GM20431 (cell line): ENCODE measurements at regions not wholly inside any gene's neighbourhood (a gene's known extent, or its start where the extent isn't known, plus 50 kb on each side); places are given as distances from the start of the nearest gene placed in this dataset.
"Not testable (repeated sequence)": the region's sequence is repeated elsewhere in the genome, so short reads cannot be mapped to it uniquely, and the experiment has no call there.

Experiments
- in situ Hi-C: fragments of 300-500 bp; cut with MseI, MboI; formaldehyde crosslinking; loops from one replicate; pipeline ENCODE4 v1.15.0; 2020; ENCODE audit warnings: low sequenced_read_pairs; ENCODE audit not compliant: unreplicated experiment

DNA sequence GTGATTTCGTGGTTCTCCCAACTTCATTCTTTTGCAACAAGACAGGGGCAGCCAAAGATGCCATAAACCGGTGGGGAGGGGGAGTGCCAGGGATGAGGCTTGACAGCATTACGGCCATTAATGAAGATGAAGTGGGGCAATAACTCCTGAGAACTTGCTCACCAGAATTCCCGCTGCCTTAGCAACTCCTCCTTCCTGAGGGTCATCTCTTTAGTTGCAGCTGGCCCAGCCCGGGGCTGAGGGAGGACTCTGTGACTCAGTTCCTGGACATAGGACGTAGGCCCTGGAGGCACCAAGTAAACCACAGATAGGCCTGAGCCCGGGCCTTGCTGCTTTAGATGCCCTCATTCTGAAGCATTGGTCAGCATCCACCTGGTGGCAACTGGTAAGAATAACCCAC lies 330.2 kb downstream of the RRAGC start:
- in situ Hi-C loops = no loop called here

DNA sequence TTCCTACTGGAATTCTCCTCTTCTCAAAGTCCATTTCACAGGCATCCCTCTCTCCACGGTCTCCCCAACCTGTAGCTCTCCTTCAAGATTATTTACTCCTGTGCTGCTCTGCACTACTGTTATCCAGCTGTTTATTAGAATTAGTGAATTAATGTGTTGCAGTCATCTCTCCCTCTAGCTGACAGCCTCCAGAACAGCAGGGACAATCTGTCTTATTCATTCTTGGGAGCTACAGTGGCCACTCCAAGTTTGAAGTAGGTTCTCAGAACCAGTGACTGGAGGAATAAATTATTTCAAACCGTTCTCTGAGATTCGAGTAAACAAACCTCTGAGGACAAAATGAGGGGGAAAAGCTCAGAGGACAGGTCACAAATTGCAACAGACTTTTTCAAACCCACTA lies 330.9 kb downstream of the RRAGC start:
- in situ Hi-C loops = no loop called here

DNA sequence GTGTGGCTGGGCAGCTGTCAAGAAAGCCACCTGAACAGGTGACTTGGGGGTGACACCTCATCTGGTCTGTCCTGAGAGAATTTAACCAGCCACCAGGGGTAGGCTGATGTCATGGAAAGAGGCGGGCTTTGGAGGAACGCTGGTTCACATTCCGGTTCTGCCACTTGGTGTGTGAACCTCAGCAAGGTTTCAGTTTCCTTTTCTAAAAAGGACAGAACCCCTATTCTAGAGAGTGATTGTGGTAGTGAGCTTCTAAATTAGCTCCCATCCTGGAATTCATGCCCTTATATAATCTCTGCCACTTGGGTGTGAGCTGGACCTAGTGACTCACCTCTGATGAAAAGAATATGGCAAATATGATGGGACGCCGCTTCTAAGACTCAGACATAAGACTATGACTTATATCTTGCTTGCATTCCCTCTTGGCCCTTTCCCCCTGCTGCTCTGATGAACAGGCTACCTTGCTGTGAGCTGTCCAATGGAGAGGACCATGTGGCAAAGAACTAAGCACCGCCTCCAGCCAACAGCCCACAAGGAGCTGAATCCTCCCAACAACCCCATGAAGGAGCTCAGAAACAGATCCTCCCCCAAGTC lies 332.1 kb downstream of the RRAGC start:
- in situ Hi-C loops = no loop called here

DNA sequence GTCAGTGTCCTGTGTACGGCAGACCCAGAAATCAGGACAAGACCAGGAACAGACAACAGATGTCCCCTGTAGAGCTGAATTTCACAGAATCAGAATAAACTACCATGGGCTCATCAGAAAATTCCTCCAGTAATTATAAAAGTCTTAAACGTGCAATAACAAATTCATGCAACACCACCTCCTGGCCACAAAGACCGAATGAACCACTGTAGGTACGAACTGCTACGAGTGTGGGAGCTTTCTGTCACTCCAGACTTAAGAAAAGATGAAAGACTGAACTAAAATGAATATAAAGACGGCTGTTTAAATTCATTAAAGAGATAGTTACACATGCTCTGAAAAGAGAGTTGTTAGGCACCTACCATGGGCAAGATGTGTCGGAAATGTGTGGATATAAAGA lies 333.5 kb downstream of the RRAGC start:
- in situ Hi-C loops = no loop called here

DNA sequence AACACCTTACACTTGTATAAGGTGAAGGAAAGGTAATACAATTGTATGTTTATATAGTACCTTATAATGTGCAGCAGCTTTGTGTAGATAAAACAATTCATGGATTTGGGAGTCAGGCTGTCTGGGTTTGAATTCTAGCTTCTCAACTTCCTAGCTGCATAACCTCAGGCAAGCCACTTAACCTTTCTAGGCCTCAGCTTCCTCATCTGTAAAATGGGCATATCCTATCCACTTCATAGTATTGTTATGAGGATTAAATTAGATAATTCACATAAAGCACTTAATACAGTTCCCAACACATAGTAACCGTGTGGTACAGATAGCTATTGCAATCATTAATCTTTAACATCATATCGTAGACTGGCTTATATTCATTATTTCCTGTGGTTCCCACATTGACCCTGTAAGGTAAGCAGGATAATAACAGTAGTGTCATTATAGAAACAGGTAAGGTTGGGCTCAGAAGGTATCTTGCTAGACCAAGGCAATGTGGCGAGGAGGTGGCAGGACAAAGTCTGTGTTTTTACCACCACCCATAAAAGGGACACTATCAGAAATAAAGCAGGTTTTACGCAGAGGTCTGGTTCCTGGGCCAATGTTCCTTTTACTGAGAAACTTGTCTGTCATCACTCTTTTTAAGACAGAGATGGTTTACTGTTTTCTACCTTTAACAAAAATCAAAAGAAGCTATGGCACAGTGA lies 334.1 kb downstream of the RRAGC start:
- in situ Hi-C loops = no loop called here

DNA sequence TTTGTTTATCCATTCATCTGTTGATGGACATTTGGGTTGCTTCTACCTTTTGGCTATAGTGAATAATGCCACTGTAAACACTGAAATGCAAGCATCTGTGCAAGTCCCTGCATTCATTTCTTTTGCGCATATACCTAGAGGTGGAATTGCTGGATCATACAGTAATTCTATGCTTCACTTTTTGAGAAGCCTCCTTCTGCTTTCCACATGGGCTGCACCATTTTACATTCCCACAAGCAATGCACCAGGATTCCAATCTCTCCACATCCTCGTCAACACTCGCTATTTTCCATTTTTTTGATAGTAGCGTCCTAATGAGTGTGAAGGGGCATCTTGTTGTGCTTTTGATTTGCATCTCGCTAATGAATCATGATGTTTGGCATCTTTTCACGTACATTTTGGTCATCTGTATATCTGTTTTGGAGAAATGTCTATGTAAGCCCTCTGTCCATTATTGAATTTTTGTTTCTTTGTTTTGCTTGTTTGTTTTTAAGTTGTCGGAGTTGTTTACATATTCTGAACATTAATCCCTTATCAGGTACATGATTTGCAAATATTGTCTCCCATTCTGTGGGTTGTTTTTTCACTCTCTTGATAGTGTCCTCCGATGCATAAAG lies 335.4 kb downstream of the RRAGC start:
- in situ Hi-C loops = no loop called here

DNA sequence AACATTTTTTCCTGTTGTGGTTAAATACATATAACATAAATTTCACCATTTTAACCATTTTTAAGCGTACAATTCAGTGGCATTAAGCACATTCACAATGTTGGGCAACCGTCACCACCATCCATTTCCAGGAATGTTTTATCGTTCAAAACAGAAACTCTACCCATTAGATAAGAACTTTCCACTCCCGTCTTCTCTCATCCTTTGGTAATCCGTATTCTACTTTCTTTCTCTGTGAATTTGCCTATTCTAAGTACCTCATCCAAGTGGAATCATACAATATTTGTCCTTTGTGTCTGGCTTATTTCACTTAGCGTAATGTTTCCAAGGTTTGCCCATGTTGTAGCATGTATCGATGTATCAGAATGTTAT lies 336.0 kb downstream of the RRAGC start:
- in situ Hi-C loops = no loop called here

DNA sequence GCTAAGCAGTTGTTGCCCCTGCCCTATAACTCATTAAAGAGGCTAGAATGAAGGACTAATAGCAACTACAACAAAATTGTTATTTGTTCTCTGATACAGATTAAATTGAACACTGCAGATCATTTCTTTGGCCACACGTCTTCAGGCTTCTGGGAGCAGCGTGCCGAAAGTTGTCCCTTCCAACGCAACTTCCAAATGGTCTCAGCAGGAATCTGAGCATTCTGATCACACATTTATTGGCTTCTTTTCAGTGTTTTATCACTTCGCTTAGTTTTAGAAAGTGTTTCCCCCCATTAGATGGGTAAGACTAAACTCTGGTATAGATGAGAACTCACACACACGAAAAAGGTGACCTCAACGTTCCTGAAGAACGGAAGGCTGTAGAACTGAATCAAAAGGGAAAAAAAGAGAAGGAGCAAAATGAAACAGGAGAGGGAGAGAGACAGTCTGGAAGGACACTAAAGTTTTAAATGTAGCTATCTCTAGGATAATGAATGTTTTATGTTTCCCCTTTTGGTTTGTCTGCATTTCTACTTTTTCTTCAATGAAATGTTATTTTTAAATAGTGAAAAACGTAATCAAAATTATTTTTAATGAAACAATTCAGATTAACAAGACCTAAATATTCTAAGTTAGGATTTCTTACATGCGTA lies 336.5 kb downstream of the RRAGC start:
- in situ Hi-C loops = no loop called here

DNA sequence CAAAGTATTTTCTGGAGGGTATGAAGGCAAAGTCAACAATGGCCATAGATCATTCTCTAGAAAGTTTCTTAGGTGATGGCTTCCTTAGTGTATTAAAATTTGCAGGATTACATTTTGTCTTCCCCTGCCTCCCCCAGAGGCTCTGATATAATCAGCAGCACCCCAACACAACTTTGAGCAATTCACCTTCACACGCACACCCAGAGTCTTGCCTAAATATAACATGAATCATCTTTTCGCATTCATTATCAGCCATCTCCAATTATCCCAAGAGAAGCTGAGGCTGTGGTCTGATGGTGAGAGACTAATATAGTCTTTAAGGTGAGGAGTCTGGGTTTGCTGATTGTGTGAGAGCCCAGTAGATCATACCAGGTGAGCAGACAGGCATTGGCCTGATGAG lies 343.0 kb downstream of the RRAGC start:
- in situ Hi-C loops = no loop called here

DNA sequence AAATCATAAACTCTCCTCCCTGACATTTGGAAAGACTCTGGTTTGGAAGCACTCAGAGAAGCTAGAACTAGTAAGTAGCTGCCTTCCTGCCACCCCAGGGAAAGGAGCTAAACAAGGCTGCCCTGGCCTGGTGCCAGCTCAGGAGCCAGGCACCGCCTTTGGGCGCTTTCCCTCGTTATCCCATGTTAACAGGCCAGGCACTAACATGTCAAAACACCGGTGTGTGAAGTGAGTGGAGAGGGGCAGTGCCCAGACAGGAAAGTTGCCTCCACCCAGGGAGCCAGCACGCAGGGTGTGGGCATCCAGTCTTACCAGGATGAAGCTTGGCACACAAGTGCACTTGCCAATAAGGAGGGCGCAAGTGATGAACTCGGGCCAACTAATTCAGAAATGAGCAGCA lies 346.8 kb downstream of the RRAGC start:
- in situ Hi-C loops = no loop called here

DNA sequence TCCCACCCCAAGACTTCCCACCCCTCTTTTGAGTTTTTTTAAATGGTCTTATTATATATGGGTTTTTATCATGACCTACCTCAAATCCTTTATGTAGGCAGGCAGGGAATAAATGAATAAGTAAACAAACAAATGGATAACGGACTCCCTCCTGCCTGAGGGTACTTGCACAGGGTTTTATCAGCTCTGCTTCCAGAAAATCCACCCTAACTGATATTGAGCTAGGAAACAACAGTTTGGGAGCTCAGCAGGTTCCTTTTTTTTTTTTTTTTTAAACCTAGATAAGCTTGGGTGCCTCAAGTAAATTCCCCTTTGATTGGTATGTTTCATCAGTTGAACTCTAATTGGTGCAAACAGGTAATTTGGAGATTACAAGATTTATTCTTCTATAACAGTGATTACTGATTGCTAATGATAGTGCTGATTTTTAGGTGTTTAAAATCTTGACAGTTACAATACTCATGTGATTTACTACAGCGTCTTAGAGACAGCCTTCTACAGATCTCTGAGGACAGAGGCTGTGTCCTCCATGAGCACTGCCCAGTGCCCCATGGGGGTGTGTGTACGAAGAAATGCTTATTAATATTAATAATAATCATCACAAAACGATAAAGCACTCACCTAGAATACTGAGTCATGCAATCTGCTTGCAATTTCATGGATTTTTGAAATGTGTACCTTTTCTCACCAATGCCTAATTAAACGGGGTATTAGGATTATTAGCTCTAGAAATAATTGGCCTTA lies 347.4 kb downstream of the RRAGC start:
- in situ Hi-C loops = no loop called here

DNA sequence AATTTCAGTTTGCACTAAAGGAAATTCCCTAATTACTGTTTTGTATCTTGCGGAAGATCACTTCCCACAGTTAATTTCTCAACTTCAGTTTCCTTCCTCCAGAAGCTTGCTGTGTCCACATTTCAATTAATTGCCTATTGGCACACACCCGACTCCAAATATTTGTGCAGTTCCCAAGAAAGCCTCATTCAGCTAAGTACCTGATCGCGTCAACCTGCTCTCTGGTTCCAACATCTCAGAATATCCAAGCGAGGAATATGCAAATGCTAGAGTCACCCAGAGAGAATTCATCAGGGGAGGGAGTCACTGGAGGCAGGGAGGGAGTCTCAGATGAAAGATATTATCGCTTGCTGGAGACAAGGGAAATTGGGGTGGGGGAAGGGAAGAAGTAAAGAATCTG lies 351.3 kb downstream of the RRAGC start:
- in situ Hi-C loops = no loop called here

DNA sequence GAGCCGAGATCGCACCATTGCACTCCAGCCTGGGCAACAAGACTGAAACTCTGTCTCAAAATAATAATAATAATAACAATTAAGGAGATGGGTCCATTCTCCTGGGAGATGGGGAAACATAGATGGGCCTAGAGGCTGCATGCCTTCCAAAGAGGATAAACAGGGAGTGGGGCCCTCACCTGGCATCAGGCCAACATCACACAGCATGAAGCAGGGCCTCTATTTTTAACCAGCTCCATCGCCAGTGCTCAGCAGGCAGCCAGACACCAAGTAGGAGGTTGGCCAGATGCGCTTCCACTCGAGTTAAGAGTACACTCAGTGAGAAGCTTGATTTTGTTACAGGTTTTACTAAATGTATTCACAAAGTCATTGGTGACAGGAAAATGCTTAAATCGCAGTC lies 352.0 kb downstream of the RRAGC start:
- in situ Hi-C loops = no loop called here

DNA sequence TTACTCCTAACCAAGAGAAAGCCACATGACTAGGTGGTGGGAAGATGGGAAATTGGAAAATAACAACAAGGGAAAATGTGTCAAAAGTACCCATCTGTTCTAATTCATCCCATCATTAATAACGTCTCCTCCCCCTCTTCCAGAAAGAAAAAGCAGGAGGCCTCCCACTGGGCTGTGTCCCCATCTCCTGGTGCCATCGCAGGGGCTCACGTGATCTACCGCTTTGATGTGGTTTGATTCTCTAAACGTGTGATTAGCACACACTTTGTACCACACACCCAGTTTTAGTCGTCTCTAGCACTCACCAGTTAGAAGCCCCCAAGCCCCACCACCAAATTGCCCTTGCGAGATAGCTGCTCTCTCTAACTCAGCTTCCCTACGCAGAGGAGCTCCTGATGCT lies 353.6 kb downstream of the RRAGC start:
- in situ Hi-C loops = no loop called here

DNA sequence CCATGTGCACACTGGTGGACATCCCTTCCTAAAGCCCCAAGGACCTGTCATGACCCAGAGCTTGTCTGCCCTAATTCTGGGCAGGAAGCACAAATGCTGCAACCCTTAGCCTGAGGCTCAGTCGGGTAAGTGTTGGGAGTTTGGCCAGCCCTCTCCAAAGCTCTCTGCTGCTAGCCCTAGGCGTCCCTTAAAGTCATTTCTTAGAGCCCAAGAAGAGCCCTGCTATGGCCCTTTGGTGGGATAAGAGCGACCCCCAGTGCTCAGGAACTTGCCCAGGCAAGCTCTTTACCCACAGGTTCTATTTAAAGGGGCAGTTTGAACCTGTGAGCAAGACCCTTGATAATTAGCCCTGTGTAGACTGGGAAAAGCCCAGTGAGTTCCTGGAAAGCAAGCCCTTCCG lies 356.8 kb downstream of the RRAGC start:
- in situ Hi-C loops = no loop called here

DNA sequence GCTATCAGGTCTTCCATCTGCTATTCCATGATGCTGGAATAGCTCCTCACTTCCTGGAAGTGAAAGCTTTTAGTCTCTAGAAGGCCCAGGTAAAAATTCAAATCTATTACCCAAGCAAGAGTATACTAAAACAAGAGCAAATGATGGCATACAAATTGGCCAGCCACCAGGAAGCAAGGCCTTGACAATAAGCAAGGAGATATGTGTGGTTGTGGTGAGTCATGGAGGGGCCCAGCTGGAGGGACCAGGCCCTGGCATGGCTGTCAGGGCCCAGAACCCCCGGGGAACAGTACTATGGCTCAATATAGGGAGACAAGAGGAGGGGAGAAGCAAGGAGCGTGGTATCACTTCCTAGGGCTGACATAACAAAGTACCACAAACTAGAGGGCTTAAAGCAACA lies 358.7 kb downstream of the RRAGC start:
- in situ Hi-C loops = no loop called here

DNA sequence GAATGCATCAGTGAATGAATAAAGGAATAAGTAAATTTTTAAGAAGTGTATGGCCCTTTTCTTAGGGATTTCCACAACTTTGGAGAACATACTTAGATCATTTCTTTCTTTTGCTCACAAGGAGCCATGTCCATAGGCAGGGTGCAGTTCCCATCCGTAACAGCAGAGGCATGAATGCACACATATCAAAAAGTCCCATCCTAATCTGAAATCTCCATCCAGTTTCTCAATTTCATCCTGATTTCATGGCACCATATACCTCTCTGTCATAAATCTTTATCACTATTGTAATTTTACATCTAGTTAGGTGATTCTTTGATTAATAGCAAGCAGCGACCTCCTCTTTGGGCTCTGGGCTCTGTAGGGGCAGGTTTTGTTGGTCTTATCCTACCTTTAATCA lies 359.2 kb downstream of the RRAGC start:
- in situ Hi-C loops = no loop called here

DNA sequence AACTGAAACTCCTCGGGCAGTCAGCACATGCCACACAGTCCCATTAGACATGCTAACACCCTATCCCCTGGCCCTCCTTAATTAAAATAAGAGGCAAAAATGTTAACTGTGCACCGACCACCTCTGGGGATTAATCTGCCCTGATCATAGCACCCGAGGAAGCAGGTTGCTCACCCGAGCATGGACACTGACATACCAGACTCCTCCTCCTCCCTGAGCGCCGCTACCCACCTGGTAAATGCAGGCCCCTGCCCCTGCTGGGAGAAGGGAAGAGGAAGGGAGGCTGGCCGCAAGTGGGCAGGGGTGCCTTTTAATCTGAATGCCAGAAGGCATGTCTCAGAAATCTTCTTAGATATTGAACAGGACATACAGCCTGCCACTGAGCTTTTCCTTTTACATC lies 360.9 kb downstream of the RRAGC start:
- in situ Hi-C loops = no loop called here

DNA sequence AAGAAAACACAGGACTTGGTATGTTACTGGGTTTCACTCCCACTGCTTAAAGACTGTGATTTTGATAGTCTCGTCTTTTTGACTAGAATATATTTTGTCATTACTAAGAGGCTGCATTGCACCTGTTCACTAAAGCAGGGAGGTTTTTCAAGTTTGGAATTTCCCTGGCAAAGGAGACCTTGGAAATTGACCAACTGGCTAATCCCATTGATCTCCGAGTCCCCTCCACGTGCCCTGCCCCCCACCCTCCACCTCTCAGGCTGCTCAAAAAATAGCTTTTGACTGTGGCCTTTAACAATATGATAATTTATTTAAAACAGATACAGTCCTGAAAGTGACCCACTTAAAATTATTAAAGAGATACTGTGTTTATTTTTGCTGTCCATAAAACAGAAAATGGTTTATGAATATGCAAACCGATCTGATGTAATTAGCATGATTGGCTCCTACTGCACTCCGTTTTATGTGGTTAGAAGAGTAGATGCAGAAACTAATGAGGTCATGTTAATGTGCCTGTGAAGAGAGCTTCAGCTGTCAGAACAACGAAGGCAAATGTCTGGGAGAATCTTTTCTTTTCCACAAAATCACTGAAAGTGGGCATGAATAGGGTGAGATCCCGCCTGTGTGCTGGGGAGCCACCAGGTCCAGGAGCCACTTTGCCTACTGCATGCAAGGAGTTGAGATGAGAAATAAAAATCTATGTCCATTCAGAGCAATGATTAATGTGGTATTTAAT lies 361.5 kb downstream of the RRAGC start:
- in situ Hi-C loops = no loop called here

DNA sequence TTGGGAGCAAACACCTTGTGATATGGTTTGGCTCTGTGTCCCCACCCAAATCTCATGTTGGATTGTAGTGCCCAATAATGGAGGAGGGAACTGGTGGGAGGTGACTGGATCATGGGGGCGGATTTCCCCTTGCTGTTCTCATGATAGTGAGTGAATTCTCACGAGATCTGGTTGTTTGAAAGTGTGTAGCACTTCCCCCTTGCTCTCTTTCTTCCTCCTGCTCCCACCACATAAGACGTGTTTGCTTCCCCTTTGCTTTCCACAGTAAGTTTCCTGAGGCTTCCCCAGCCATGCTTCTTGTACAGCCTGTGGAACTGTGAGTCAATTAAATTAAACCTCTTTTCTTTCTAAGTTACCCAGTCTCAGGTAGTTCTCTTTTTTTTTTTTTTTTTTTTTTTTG lies 366.3 kb downstream of the RRAGC start:
- in situ Hi-C loops = not testable (repeated sequence)
